ENCODE measurements at regions not wholly inside any gene's neighbourhood (a gene's known extent, or its start where the extent isn't known, plus 50 kb on each side); places are given as distances from the start of the nearest gene placed in this dataset.

GRCh38 chr15:93307513-93307912 lies 218.5 kb upstream of the RGMA start:
- TF ChIP-seq CTCF (IDR thresholded peaks at IDR 0.05; ENCODE audit: low read depth, low read length), result no peak

GRCh38 chr15:93305306-93305705 lies 216.3 kb upstream of the RGMA start:
- no peak for TF ChIP-seq CTCF (IDR thresholded peaks at IDR 0.05; ENCODE audit: low read depth, low read length)

More at GRCh38 chr15:93307513-93307912, 218.5 kb upstream of the RGMA start:
- no peak for DNase-seq (ENCODE audit: extremely low read depth, low read depth)

GRCh38 chr15:93302080-93302765 lies 213.2 kb upstream of the RGMA start:
- TF ChIP-seq CTCF (IDR thresholded peaks at IDR 0.05; ENCODE audit: low read depth, low read length), result no peak
- no peak for DNase-seq (ENCODE audit: extremely low read depth, low read depth)

More at GRCh38 chr15:93305306-93305705, 216.3 kb upstream of the RGMA start:
- DNase-seq (ENCODE audit: extremely low read depth, low read depth), result no peak

GRCh38 chr15:93300796-93301195 lies 211.8 kb upstream of the RGMA start:
- TF ChIP-seq CTCF (IDR thresholded peaks at IDR 0.05; ENCODE audit: low read depth, low read length), result no peak
- DNase-seq (ENCODE audit: extremely low read depth, low read depth), result no peak

- no peak for TF ChIP-seq CTCF (IDR thresholded peaks at IDR 0.05; ENCODE audit: low read depth, low read length)
- no peak for DNase-seq (ENCODE audit: extremely low read depth, low read depth)
Measured at GRCh38 chr15:93299675-93300074, 210.7 kb upstream of the RGMA start.

GRCh38 chr15:93298901-93299300 lies 209.9 kb upstream of the RGMA start:
- no peak for TF ChIP-seq CTCF (IDR thresholded peaks at IDR 0.05; ENCODE audit: low read depth, low read length)
- no peak for DNase-seq (ENCODE audit: extremely low read depth, low read depth)

- TF ChIP-seq CTCF (IDR thresholded peaks at IDR 0.05; ENCODE audit: low read depth, low read length), result no peak
- no peak for DNase-seq (ENCODE audit: extremely low read depth, low read depth)
Measured at GRCh38 chr15:93296759-93297500, 207.9 kb upstream of the RGMA start.

Data from AG09319 (cell line).